A673 (cell line): ENCODE measurements at regions not wholly inside any gene's neighbourhood (a gene's known extent, or its start where the extent isn't known, plus 50 kb on each side); places are given as distances from the start of the nearest gene placed in this dataset.

Experiments used
- BruUV-seq: library from RNA; stranded (reverse); fragments of 400-500 nt; replicated peaks from 2 replicates; lab custom pipeline; 2021; lab: Mats Ljungman, UMichigan
- CTCF ChIA-PET: fragments of 300-600 bp; sonication (Branson Sonifier 250); formaldehyde crosslinking; loops from one replicate; lab custom pipeline; 2022; ENCODE audit warnings: antibody characterized with exemption; lab: Charles Lee
- POLR2A ChIA-PET: fragments of 300-600 bp; sonication (Branson Sonifier 250); formaldehyde crosslinking; loops from one replicate; lab custom pipeline; 2022; ENCODE audit warnings: antibody characterized with exemption; ENCODE audit not compliant: low non-redundant PET; lab: Charles Lee
- DNase-seq: peaks from one replicate; pipeline ENCODE4 v3.0.0-alpha.2; 2015; ENCODE audit warnings: low spot score
- H3K27ac ChIP-seq: fragments of 200-600 bp; sonication (generic); 2 replicates; pipeline ENCODE4 v1.5.1; 2016; ENCODE audit warnings: mixed run types, low read depth, mild to moderate bottlenecking, mixed read lengths, antibody characterized with exemption, low read length; ENCODE audit not compliant: poor library complexity, severe bottlenecking
- H3K27me3 ChIP-seq: fragments of 200-600 bp; sonication (generic); replicated peaks from 2 replicates; pipeline ENCODE4 v1.6.1; 2017; ENCODE audit warnings: mixed run types, low read depth, mild to moderate bottlenecking, mixed read lengths, antibody characterized with exemption, low read length; ENCODE audit not compliant: insufficient read depth, poor library complexity
- H3K36me3 ChIP-seq: fragments of 200-600 bp; sonication (generic); 2 replicates; pipeline ENCODE4 v1.6.1; 2016; ENCODE audit warnings: mixed run types, mild to moderate bottlenecking, mixed read lengths, antibody characterized with exemption, low read length; ENCODE audit not compliant: insufficient read depth, poor library complexity, severe bottlenecking
- H3K4me1 ChIP-seq: fragments of 200-600 bp; sonication (generic); 2 replicates; pipeline ENCODE4 v1.6.1; 2017; ENCODE audit warnings: mixed run types, mild to moderate bottlenecking, mixed read lengths, antibody characterized with exemption, low read length; ENCODE audit not compliant: insufficient read depth, poor library complexity, severe bottlenecking
- H3K4me3 ChIP-seq: fragments of 200-600 bp; sonication (generic); 2 replicates; pipeline ENCODE4 v1.5.1; 2016; ENCODE audit warnings: low read depth, mixed run types, mild to moderate bottlenecking, mixed read lengths, low read length; ENCODE audit not compliant: poor library complexity, severe bottlenecking
- H3K9me3 ChIP-seq: fragments of 200-600 bp; sonication (generic); 2 replicates; pipeline ENCODE4 v1.6.1; 2016; ENCODE audit warnings: mixed run types, low read depth, mild to moderate bottlenecking, mixed read lengths, antibody characterized with exemption, low read length; ENCODE audit not compliant: poor library complexity, severe bottlenecking
- EZH2 ChIP-seq: fragments of 200-600 bp; sonication (generic); IDR thresholded peaks from 2 replicates; pipeline ENCODE4 v1.6.1; 2017; ENCODE audit warnings: borderline replicate concordance, low read depth, mild to moderate bottlenecking, mixed read lengths, antibody characterized with exemption, low read length; ENCODE audit not compliant: poor library complexity, severe bottlenecking
- intact Hi-C: fragments of 100-400 bp; cut with micrococcal nuclease; formaldehyde crosslinking; loops from one replicate; pipeline ENCODE4 v1.10.0; 2022; ENCODE audit not compliant: unreplicated experiment
- TF ChIP-seq, protein P1 (sequence below): fragments of 300-800, 200-600 bp; sonication (generic); conservative IDR thresholded peaks from 2 replicates; pipeline ENCODE4 v1.5.1; 2017; ENCODE audit warnings: low read depth, mild to moderate bottlenecking, antibody characterized with exemption, low read length, moderate library complexity, mixed read lengths

DNA sequence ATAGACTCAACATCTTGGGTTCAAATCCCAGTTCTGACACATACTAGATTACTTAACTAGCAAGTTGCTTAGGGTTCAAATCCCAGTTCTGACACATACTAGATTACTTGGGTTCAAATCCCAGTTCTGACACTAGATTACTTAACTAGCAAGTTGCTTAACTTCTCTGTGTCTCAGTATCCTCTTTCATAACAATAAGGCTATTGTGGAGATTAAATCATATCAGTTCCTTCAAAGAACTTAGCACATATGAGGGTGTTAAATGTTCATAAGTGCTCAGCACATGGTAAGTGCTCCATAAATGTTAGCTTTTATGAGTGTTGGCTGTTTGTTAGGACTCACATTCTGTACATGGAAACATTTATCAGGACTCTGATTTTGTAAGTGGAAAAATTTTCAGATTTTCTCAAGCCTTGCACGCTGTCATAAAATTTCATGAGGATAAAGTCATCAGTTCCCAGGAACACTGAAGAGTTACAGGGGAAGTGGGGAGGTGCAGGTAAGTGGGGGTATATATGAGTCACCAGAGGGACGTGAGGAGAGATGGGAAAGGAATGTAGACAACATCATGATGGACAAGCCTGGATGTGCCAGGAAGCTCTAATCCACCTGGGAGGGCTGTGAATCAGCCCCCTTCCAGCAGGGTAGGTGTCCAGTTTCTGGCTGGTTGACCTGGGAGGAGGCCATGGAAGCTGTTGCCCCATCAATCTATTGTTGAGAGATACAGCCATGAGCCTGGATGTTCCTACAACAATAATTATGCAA lies 532.2 kb upstream of the WWC1 start:
- no peak overlapping the region for H3K4me3 ChIP-seq
- intact Hi-C loops = no loop called here
- BruUV-seq = no TSS peak
- TF ChIP-seq, protein P1, sequence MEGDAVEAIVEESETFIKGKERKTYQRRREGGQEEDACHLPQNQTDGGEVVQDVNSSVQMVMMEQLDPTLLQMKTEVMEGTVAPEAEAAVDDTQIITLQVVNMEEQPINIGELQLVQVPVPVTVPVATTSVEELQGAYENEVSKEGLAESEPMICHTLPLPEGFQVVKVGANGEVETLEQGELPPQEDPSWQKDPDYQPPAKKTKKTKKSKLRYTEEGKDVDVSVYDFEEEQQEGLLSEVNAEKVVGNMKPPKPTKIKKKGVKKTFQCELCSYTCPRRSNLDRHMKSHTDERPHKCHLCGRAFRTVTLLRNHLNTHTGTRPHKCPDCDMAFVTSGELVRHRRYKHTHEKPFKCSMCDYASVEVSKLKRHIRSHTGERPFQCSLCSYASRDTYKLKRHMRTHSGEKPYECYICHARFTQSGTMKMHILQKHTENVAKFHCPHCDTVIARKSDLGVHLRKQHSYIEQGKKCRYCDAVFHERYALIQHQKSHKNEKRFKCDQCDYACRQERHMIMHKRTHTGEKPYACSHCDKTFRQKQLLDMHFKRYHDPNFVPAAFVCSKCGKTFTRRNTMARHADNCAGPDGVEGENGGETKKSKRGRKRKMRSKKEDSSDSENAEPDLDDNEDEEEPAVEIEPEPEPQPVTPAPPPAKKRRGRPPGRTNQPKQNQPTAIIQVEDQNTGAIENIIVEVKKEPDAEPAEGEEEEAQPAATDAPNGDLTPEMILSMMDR = no peak
- no peak for TF ChIP-seq EZH2
- H3K4me1 ChIP-seq = peaks cover 60% of the 10 kb centered on the region
- no peak overlapping the region for H3K27ac ChIP-seq
- CTCF ChIA-PET = no interaction called here
- H3K9me3 ChIP-seq = no peaks in the 10 kb centered on the region
- no peaks in the 10 kb centered on the region for H3K36me3 ChIP-seq
- no peak for DNase-seq
- H3K27me3 ChIP-seq = no peaks in the 10 kb centered on the region
- POLR2A ChIA-PET = no interaction called here

DNA sequence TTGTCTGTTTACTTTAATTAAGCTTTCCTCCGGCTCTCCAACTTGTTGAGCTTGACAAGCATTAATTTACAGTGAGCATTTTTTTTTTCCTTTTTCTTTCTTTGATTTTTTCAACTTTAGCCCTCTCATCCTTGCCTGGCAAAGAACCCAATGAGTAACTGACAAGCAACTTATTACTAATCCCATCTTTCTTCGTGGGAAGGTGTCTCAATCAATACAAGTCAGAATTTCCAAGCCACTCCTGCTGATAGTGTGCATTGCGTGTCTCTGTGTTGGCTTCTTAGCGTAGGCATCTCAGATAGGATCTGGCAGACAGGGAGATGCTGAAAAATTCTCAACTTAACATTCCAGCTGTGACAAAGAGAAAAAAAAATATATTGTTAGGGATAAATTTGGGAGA lies 527.7 kb upstream of the WWC1 start:
- Histone ChIP-seq H3K4me1 (peaks cover 58% of the 10 kb centered on the region), H3K4me3 (no peak overlapping the region), H3K9me3 (no peaks in the 10 kb centered on the region), H3K27ac (peak overlapping the region; percentile 73), H3K27me3 (no peaks in the 10 kb centered on the region), H3K36me3 (no peaks in the 10 kb centered on the region)
- ChIA-PET POLR2A (interaction anchor here (0.8 kb wide), 1 partner anchor 18 kb away, joined by 3 read pairs; no protein-coding TSS in a partner anchor), CTCF (interaction anchor here (0.7 kb wide), 1 partner anchor 1059 kb away, joined by 3 read pairs; no protein-coding TSS in a partner anchor)
- intact Hi-C loops = loop anchor here (10.0 kb wide), 1 partner anchor 189 kb away; no protein-coding TSS in a partner anchor
- DNase-seq = no peak
- TF ChIP-seq EZH2 = no peak
- TF ChIP-seq, protein P1 = no peak
- BruUV-seq = no TSS peak

DNA sequence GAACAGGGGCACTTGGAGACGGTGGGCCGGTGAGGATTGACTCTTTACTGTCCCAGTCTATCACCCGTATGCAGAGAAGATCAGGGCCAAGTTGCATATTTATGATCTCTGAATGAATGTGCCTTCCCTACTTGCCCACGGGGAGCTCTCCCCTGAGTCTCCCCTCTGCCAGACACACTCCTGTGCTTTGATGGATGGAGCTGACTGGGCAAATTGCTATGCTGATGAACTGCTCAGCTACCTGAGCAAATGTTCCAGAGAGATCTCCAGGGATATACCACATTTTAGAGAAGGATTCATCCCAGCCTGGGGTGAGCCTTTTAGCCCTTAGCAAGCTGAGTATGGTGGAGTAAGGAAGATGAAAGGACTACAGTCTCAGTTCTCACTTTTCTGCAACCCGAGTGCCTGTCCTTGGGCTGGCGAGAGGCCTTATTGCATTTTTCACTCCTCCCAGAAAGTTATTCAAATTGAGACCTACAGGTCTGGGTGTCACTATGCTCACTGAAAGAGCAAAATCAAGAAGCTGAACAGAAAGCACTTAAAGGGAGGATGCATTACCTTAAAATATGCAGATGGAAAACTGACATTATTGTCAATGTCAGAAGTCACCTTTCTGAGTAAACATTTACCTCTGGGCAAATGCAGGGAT lies 526.7 kb upstream of the WWC1 start:
- TF ChIP-seq, protein P1 = no peak
- no peak for TF ChIP-seq EZH2
- H3K4me1 ChIP-seq = peaks cover 51% of the 10 kb centered on the region
- no peaks in the 10 kb centered on the region for H3K27me3 ChIP-seq
- H3K4me3 ChIP-seq = no peak overlapping the region
- no peaks in the 10 kb centered on the region for H3K36me3 ChIP-seq
- POLR2A ChIA-PET = interaction anchor here (0.8 kb wide), 1 partner anchor 19 kb away, joined by 3 read pairs; no protein-coding TSS in a partner anchor
- no TSS peak for BruUV-seq
- H3K9me3 ChIP-seq = no peaks in the 10 kb centered on the region
- CTCF ChIA-PET = no interaction called here
- intact Hi-C loops = loop anchor here (10.0 kb wide), 1 partner anchor 190 kb away; no protein-coding TSS in a partner anchor
- DNase-seq = no peak
- peak overlapping the region; percentile 73 for H3K27ac ChIP-seq
